DND-41 (cell line): ENCODE measurements at regions not wholly inside any gene's neighbourhood (a gene's known extent, or its start where the extent isn't known, plus 50 kb on each side); places are given as distances from the start of the nearest gene placed in this dataset.

Source experiments
- EZH2 ChIP-seq: IDR thresholded peaks from 3 replicates; pipeline ENCODE4 v1.6.1; 2012; ENCODE audit warnings: borderline replicate concordance, low read depth, mild to moderate bottlenecking, moderate library complexity, low read length, inconsistent platforms; ENCODE audit not compliant: severe bottlenecking
- TF ChIP-seq, protein P1 (sequence below): IDR thresholded peaks from 2 replicates; pipeline ENCODE4 v1.5.1; 2012; ENCODE audit warnings: borderline replicate concordance, low read length, moderate library complexity, mild to moderate bottlenecking; ENCODE audit not compliant: poor library complexity, severe bottlenecking; ENCODE audit errors: extremely low read depth

- TF ChIP-seq, protein P1, sequence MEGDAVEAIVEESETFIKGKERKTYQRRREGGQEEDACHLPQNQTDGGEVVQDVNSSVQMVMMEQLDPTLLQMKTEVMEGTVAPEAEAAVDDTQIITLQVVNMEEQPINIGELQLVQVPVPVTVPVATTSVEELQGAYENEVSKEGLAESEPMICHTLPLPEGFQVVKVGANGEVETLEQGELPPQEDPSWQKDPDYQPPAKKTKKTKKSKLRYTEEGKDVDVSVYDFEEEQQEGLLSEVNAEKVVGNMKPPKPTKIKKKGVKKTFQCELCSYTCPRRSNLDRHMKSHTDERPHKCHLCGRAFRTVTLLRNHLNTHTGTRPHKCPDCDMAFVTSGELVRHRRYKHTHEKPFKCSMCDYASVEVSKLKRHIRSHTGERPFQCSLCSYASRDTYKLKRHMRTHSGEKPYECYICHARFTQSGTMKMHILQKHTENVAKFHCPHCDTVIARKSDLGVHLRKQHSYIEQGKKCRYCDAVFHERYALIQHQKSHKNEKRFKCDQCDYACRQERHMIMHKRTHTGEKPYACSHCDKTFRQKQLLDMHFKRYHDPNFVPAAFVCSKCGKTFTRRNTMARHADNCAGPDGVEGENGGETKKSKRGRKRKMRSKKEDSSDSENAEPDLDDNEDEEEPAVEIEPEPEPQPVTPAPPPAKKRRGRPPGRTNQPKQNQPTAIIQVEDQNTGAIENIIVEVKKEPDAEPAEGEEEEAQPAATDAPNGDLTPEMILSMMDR, result no peak
- no peak for TF ChIP-seq EZH2
Measured at GRCh38 chr4:112808001-112808400, 171.1 kb downstream of the LARP7 start.
